ENCODE measurements at regions not wholly inside any gene's neighbourhood (a gene's known extent, or its start where the extent isn't known, plus 50 kb on each side); places are given as distances from the start of the nearest gene placed in this dataset.

GRCh38 chr22:22092101-22092500, 109.5 kb upstream of the TOP3B start:
- no peak for DNase-seq

GRCh38 chr22:22091400-22091878, 108.9 kb upstream of the TOP3B start:
- no peak for DNase-seq

GRCh38 chr22:22090650-22091399, 108.2 kb upstream of the TOP3B start:
- DNase-seq: no peak

GRCh38 chr22:22089459-22090308, 107.1 kb upstream of the TOP3B start:
- DNase-seq: no peak

GRCh38 chr22:22088658-22089458, 106.3 kb upstream of the TOP3B start:
- DNase-seq: no peak

GRCh38 chr22:22087854-22088657, 105.5 kb upstream of the TOP3B start:
- DNase-seq: no peak

GRCh38 chr22:22086501-22087158, 104.0 kb upstream of the TOP3B start:
- no peak for DNase-seq

GRCh38 chr22:22085702-22086500, 103.3 kb upstream of the TOP3B start:
- no peak for DNase-seq

- no peak for DNase-seq
These were observed 101.6 kb upstream of the TOP3B start for GRCh38 chr22:22084089-22084711.

GRCh38 chr22:22082960-22083359, 100.4 kb upstream of the TOP3B start:
- no peak for DNase-seq

GRCh38 chr22:22082229-22082835, 99.7 kb upstream of the TOP3B start:
- no peak for DNase-seq

- DNase-seq: no peak
These were observed 97.7 kb upstream of the TOP3B start for GRCh38 chr22:22080270-22080669.

GRCh38 chr22:22079404-22080148, 97.0 kb upstream of the TOP3B start:
- DNase-seq: no peak

GRCh38 chr22:22078329-22078728, 95.7 kb upstream of the TOP3B start:
- DNase-seq: no peak

GRCh38 chr22:22076932-22077703, 94.5 kb upstream of the TOP3B start:
- DNase-seq: no peak

GRCh38 chr22:22076361-22076760, 93.8 kb upstream of the TOP3B start:
- no peak for DNase-seq

GRCh38 chr22:22075382-22076163, 93.0 kb upstream of the TOP3B start:
- no peak for DNase-seq

Measured in Kasumi-1 (cell line).